ENCODE measurements at regions not wholly inside any gene's neighbourhood (a gene's known extent, or its start where the extent isn't known, plus 50 kb on each side); places are given as distances from the start of the nearest gene placed in this dataset.
"Not testable (repeated sequence)": the region's sequence is repeated elsewhere in the genome, so short reads cannot be mapped to it uniquely, and the experiment has no call there.

DNA sequence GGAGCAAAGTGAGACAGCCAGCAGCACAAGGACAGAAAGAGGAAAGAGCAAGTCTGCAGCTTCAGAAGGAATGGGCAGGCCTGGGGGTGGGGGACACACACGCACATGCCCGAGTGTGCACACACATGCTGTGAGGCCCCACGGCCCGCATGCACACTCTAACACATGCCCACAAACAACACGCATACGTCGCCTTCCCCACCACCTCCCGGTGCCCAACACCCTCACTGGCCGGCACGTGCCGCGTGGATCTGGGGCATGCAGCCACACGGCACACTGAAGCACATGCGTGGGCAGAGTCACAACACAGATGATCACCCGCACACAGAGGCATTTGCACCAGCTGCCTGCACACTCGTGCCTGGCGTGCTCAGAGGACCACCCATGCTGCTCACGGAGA lies 161.5 kb downstream of the GOLGA6L4 start:
- H3K27ac ChIP-seq (ENCODE audit: low read depth, low read length); H3K27me3 ChIP-seq (ENCODE audit: control insufficient read depth, insufficient read depth, low read length); H3K9me3 ChIP-seq (ENCODE audit: control insufficient read depth, insufficient read depth, low read depth, low read length); H3K9ac ChIP-seq (ENCODE audit: low read length); H3K4me1 ChIP-seq (ENCODE audit: control insufficient read depth, insufficient read depth, low read length); H3K36me3 ChIP-seq (ENCODE audit: control insufficient read depth, insufficient read depth, low read length); H3K4me3 ChIP-seq (ENCODE audit: low read depth, low read length): not testable (repeated sequence)

DNA sequence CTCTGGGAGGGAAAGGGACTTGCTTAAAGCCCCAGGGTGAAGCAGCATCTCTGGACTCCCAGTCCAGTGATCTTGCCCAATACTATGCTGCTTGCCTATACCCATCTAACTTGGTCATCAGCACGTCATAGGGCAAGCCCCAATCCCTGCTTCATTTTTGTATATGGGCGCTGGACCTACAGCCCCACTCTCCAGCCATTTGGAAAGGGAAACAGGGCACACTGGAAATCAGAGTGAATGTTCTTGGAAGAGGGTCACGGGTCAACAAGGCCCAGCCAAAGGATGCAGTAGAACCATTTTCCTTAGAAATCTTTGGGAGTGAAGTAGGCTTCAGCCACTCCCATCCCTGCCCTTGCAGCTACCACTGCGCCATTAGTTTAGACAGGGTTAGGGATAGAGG lies 162.5 kb downstream of the GOLGA6L4 start:
- H3K4me1 ChIP-seq (ENCODE audit: control insufficient read depth, insufficient read depth, low read length); H3K27me3 ChIP-seq (ENCODE audit: control insufficient read depth, insufficient read depth, low read length); H3K9me3 ChIP-seq (ENCODE audit: control insufficient read depth, insufficient read depth, low read depth, low read length); H3K9ac ChIP-seq (ENCODE audit: low read length); H3K36me3 ChIP-seq (ENCODE audit: control insufficient read depth, insufficient read depth, low read length); H3K4me3 ChIP-seq (ENCODE audit: low read depth, low read length); H3K27ac ChIP-seq (ENCODE audit: low read depth, low read length): not testable (repeated sequence)

DNA sequence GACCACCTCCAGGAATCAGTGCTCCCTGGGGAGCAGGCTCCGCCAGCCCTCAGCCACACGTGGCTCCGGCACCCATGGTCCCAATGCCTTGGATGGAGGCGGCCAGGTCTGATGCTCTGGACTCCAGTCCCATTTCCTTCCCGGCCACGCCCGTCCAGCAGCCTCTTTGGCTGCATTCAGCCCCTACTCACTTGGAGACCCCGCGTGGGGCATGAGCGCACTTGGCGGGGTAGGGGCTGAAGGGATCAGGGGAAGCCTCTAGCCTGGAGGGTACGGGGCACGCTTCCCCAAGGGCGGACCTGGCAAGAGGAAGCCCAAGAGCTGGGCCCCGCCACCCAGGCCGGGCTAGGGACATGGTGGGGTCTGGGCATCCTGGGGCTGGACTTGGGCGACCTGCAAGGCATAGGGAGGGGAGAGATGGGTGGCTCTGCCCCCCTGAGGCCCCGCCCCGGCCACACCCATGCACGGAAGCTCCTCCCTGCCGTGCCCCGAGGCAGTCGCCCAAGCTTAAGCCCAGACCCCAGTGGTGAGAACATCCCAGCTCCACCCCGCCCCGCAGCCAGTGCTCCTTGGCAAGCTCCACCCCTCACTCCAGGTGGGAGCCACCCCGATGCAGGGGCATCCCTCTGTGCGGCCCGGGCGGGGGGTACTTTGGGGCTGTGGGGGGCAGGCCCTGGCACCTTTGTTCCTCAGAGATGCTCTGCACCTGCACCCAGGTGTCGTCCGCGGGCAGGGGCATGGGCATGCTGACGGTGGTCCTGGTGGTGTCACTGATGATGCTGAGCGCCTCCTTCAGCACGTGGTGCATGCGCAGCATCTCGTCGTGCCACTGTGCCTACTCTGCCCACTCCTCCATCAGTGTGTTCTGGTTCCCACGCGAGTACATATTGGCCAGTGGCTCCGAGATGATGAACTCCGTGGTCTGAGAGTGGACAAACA lies 163.5 kb downstream of the GOLGA6L4 start:
- no peak overlapping the region for H3K27ac ChIP-seq (ENCODE audit: low read depth, low read length)
- H3K36me3 ChIP-seq (ENCODE audit: control insufficient read depth, insufficient read depth, low read length), result no peaks in the 10 kb centered on the region
- no peak overlapping the region for H3K9ac ChIP-seq (ENCODE audit: low read length)
- no peaks in the 10 kb centered on the region for H3K4me1 ChIP-seq (ENCODE audit: control insufficient read depth, insufficient read depth, low read length)
- no peak overlapping the region for H3K4me3 ChIP-seq (ENCODE audit: low read depth, low read length)
- no peaks in the 10 kb centered on the region for H3K27me3 ChIP-seq (ENCODE audit: control insufficient read depth, insufficient read depth, low read length)
- H3K9me3 ChIP-seq (ENCODE audit: control insufficient read depth, insufficient read depth, low read depth, low read length), result peaks cover 7% of the 10 kb centered on the region; the same call in 1 of the 2 replicates

DNA sequence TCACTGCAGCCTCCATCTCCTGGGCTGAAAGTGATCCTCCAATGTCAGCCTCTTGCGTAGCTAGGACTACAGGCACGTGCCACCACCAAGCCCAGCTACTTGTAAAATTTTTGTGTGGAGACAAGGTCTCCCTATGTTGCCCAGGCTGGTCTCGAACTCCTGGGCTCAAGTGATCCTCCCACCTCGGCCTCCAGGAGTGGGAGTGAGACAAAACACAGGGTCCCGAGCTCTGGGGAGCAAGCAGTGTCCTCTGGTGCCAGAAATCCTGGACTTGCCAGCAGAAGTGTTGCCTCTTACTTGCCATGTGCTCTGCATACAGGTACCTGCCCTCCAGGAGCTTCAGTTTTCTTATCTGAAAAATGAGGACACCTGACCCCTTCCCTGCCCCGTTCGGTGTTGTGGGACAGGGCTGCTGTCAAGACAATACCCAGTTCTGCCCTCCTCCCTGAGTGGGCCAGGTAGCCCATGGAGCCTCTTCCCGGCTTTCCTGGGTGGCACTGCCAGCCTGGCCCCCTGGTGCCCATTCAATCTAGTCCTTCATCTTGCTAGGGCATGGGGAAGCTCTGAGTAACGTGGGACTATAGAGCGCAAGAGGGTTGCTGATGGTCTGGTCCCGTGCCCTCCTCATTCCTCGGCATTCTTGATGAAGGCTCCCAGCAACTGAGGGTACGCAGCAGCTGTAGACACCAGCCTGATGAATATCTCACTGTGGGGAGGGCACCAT lies 164.6 kb downstream of the GOLGA6L4 start:
- Histone ChIP-seq H3K9me3 (ENCODE audit: control insufficient read depth, insufficient read depth, low read depth, low read length) (peaks cover 7% of the 10 kb centered on the region; the same call in 1 of the 2 replicates), H3K9ac (ENCODE audit: low read length) (no peak overlapping the region), H3K27me3 (ENCODE audit: control insufficient read depth, insufficient read depth, low read length) (no peaks in the 10 kb centered on the region), H3K36me3 (ENCODE audit: control insufficient read depth, insufficient read depth, low read length) (no peaks in the 10 kb centered on the region), H3K4me1 (ENCODE audit: control insufficient read depth, insufficient read depth, low read length) (no peaks in the 10 kb centered on the region), H3K4me3 (ENCODE audit: low read depth, low read length) (no peak overlapping the region), H3K27ac (ENCODE audit: low read depth, low read length) (no peak overlapping the region)

DNA sequence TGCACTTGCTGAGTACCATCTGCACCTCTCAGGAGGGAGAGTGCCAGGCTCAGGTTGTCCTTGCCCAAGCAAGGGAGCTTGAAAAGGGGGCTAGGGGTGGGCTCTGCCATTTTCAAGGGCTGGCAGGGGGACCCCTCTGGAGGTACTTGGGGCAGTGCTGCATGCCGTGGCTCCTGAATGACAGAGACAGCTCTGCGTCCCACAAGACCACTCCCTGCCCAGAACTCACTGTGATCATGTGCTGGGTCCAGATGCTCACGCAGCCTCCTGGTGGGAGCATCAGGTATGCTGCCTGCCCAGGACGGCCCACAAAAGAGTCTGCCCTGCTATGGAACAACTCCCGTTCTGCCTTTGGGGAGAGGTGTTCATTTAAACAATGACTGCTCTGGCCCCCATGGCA lies 165.2 kb downstream of the GOLGA6L4 start:
- Histone ChIP-seq H3K4me1 (ENCODE audit: control insufficient read depth, insufficient read depth, low read length) (no peaks in the 10 kb centered on the region), H3K9ac (ENCODE audit: low read length) (no peak overlapping the region), H3K27me3 (ENCODE audit: control insufficient read depth, insufficient read depth, low read length) (no peaks in the 10 kb centered on the region), H3K4me3 (ENCODE audit: low read depth, low read length) (no peak overlapping the region), H3K27ac (ENCODE audit: low read depth, low read length) (no peak overlapping the region), H3K9me3 (ENCODE audit: control insufficient read depth, insufficient read depth, low read depth, low read length) (peaks cover 7% of the 10 kb centered on the region; the same call in 1 of the 2 replicates), H3K36me3 (ENCODE audit: control insufficient read depth, insufficient read depth, low read length) (no peaks in the 10 kb centered on the region)

DNA sequence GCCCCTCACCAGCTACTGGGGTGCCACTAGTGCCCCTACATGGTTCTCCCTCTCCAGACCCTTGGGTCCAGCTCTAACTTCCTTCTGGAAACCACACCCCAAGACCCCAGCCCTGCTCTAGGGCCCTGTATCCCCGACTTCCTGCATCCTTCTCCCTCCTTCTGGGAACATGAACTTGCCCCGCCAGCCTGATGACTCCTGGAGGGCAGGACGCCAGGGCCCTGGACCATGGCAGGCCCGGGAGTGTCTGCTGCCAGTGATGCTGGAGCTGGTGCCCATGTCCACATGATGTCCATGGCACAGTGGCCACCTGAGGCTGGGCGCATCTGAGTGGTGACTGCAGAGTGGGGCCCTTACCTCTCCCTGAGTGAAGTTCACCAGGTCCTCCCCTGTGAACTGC lies 165.9 kb downstream of the GOLGA6L4 start:
- H3K9me3 ChIP-seq (ENCODE audit: control insufficient read depth, insufficient read depth, low read depth, low read length); H3K36me3 ChIP-seq (ENCODE audit: control insufficient read depth, insufficient read depth, low read length); H3K4me1 ChIP-seq (ENCODE audit: control insufficient read depth, insufficient read depth, low read length); H3K9ac ChIP-seq (ENCODE audit: low read length); H3K27me3 ChIP-seq (ENCODE audit: control insufficient read depth, insufficient read depth, low read length); H3K4me3 ChIP-seq (ENCODE audit: low read depth, low read length); H3K27ac ChIP-seq (ENCODE audit: low read depth, low read length): not testable (repeated sequence)

DNA sequence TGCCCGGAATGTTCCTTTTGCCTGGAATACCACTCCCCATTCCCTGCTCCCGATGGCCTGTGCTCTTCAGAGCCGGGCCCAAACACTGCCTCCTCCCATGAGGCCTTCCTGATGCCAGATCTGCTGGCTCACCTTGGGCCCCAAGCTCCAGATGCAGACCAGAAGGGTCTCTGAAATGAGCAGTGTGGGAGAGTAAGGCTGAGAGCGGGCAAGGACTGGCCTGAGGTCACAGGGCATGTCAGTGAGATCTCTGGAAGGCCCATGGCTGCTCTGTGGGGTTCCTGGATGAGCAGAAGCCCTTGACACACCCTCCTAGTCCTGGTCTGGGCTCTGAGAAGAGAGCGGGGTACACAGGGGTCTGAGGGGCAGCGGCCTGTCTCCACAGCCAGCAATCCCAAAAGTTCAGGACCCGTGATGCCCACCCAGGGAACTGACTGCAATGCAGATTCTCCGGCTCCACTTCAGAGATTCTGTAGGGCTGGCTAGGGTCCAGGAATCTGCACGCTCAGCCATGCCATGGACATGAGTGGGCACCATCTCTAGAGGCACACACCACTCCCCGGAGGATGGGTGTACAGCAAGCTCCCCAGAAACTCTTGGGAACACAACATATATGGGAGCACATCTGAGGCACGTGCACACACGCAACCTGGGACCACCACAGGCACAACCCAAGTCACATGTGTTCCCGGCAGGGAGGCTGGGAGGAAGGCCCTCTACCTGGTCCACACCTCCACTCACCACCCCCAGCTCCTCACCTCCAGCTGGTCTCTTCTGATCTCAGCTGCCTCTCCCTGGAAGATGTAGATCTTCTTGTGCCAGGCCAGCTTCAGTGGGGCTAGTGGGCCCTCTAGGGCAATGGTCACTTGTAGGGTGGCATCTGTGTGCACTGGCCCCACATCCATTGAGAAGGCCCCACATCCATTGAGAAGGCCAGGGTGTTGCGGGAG lies 166.6 kb downstream of the GOLGA6L4 start:
- not testable (repeated sequence) for H3K9ac ChIP-seq (ENCODE audit: low read length); H3K36me3 ChIP-seq (ENCODE audit: control insufficient read depth, insufficient read depth, low read length); H3K27ac ChIP-seq (ENCODE audit: low read depth, low read length); H3K4me1 ChIP-seq (ENCODE audit: control insufficient read depth, insufficient read depth, low read length); H3K27me3 ChIP-seq (ENCODE audit: control insufficient read depth, insufficient read depth, low read length); H3K9me3 ChIP-seq (ENCODE audit: control insufficient read depth, insufficient read depth, low read depth, low read length); H3K4me3 ChIP-seq (ENCODE audit: low read depth, low read length)

DNA sequence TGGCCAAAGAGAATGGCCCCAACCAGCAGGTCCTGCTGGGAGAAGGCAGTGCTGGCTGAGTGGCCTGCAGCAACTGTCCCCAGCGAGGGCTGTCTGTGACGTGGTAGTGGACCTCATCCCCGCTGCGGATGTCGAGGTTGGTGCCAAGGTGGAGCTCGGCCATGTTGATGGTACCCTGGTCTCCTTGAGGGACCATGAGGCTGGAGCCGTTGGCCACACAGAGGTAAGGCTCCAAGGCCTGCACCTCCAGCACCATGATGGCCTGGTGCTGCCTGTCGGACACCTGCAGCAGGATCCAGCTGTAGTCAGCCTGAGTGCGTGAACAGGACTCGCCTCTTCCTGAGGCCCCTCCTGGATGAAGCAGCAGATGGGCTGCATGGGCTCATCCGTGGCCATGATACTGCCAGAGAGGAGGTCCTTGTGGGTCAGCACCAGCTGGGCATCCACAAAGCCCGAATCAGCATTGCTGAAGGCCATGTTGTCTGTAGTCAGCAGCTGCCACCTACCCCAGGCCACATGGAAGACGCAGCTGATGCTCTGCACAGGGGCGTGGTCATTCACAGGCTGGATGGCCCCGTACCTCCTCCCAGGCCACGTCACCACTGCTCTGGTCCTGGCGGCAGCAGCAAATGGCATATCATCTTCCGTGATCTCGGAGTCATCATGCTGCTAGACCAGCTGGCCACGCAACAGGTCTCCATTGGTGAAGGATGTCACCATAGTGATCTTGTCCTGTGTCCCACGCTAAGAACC lies 167.5 kb downstream of the GOLGA6L4 start:
- Histone ChIP-seq H3K9me3 (ENCODE audit: control insufficient read depth, insufficient read depth, low read depth, low read length) (peaks cover 7% of the 10 kb centered on the region; the same call in 1 of the 2 replicates), H3K4me1 (ENCODE audit: control insufficient read depth, insufficient read depth, low read length) (no peaks in the 10 kb centered on the region), H3K27ac (ENCODE audit: low read depth, low read length) (no peak overlapping the region), H3K27me3 (ENCODE audit: control insufficient read depth, insufficient read depth, low read length) (no peaks in the 10 kb centered on the region), H3K9ac (ENCODE audit: low read length) (no peak overlapping the region), H3K4me3 (ENCODE audit: low read depth, low read length) (no peak overlapping the region), H3K36me3 (ENCODE audit: control insufficient read depth, insufficient read depth, low read length) (no peaks in the 10 kb centered on the region)

DNA sequence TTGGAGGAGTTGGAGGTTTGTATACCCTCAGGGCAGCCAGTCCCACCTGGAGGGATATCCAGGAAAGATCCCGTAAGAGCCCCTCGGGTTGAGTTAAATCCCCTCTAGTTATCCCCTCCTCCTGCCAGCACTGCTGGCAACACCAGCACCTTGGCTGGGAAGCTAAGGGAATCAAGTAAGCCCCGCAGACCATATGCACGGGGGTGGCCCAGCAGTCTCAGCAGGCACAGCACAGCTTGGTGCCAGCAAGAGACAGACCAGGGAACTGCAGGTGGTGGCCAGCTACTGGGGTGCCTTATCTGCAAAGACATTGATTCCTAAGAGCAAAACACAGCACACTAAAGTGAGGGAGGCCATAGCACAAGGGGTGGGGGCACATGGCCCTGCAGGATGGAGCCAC lies 173.8 kb downstream of the GOLGA6L4 start:
- H3K27ac ChIP-seq (ENCODE audit: low read depth, low read length); H3K36me3 ChIP-seq (ENCODE audit: control insufficient read depth, insufficient read depth, low read length); H3K27me3 ChIP-seq (ENCODE audit: control insufficient read depth, insufficient read depth, low read length); H3K4me1 ChIP-seq (ENCODE audit: control insufficient read depth, insufficient read depth, low read length); H3K9ac ChIP-seq (ENCODE audit: low read length); H3K9me3 ChIP-seq (ENCODE audit: control insufficient read depth, insufficient read depth, low read depth, low read length); H3K4me3 ChIP-seq (ENCODE audit: low read depth, low read length): not testable (repeated sequence)

DNA sequence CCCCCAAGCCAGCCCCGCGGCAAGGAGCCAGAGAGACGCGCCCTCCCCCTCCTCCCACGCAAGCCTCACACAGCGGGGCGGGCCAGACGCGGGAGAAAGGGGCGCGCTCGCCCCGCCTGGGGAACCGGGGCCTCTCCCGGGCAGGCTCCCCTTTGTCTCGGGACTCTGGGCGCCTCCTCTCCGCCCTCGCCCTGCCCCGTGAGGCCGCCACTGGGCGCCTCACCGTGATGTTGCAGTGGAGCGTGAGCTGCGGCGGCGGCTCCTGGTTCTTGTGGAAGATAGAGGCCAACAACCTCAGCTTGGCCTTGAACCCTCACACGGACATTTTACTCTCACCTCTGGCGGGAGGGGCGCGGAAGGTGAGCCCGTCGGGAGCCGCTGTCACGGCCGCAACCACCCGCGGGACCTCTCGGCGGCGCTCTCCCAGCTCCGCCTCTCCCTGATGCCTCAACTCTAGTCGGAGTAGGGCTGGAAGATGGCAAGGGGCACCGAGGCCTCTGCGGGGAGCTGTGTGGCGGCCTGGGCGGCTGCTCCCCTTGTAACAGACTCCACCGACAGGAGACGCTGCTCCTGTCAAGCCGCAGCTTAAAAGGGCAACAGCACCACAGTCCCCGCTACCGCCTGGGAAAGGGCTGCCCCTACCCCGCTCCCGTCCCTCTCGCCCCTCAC lies 179.2 kb upstream of the ZSCAN2 start:
- not testable (repeated sequence) for H3K27me3 ChIP-seq (ENCODE audit: control insufficient read depth, insufficient read depth, low read length); H3K36me3 ChIP-seq (ENCODE audit: control insufficient read depth, insufficient read depth, low read length); H3K27ac ChIP-seq (ENCODE audit: low read depth, low read length); H3K9me3 ChIP-seq (ENCODE audit: control insufficient read depth, insufficient read depth, low read depth, low read length); H3K4me1 ChIP-seq (ENCODE audit: control insufficient read depth, insufficient read depth, low read length); H3K9ac ChIP-seq (ENCODE audit: low read length)
- peak overlapping the region; percentile 38; the same call in 1 of the 2 replicates for H3K4me3 ChIP-seq (ENCODE audit: low read depth, low read length)

Measured in HUES6 (cell line).